Stimulated activated CD4-positive, alpha-beta T cell treated with anti-CD3 and anti-CD28 coated beads, Interleukin-4, amount 100 ng/mL, for 24 hours (primary cell): ENCODE measurements at regions not wholly inside any gene's neighbourhood (a gene's known extent, or its start where the extent isn't known, plus 50 kb on each side); places are given as distances from the start of the nearest gene placed in this dataset.
"Not testable (repeated sequence)": the region's sequence is repeated elsewhere in the genome, so short reads cannot be mapped to it uniquely, and the experiment has no call there.

Experiments
- DNase-seq: peaks from one replicate; pipeline ENCODE4 v3.0.0-alpha.2; 2020

- DNase-seq: no peak
Observed at GRCh38 chr12:127133675-127134335, 1133.2 kb upstream of the TMEM132C start.

- not testable (repeated sequence) for DNase-seq
Observed at GRCh38 chr12:127140864-127141484, 1126.0 kb upstream of the TMEM132C start.

GRCh38 chr12:127143020-127143419, 1124.0 kb upstream of the TMEM132C start:
- DNase-seq: no peak

- DNase-seq: no peak
Observed at GRCh38 chr12:127144770-127145169, 1122.2 kb upstream of the TMEM132C start.

GRCh38 chr12:127145241-127145928, 1121.6 kb upstream of the TMEM132C start:
- no peak for DNase-seq

- peak; percentile 76 for DNase-seq
Observed at GRCh38 chr12:127145929-127146789, 1120.8 kb upstream of the TMEM132C start.

- no peak for DNase-seq
Observed at GRCh38 chr12:127146991-127147718, 1119.8 kb upstream of the TMEM132C start.

GRCh38 chr12:127147724-127148123, 1119.2 kb upstream of the TMEM132C start:
- DNase-seq: no peak

GRCh38 chr12:127148318-127148717, 1118.7 kb upstream of the TMEM132C start:
- no peak for DNase-seq

GRCh38 chr12:127149226-127149964, 1117.6 kb upstream of the TMEM132C start:
- DNase-seq: no peak

- no peak for DNase-seq
Observed at GRCh38 chr12:127150028-127150427, 1116.9 kb upstream of the TMEM132C start.

GRCh38 chr12:127150479-127150878, 1116.5 kb upstream of the TMEM132C start:
- no peak for DNase-seq

GRCh38 chr12:127150956-127151355, 1116.0 kb upstream of the TMEM132C start:
- no peak for DNase-seq

GRCh38 chr12:127153996-127154395, 1113.0 kb upstream of the TMEM132C start:
- DNase-seq: no peak

GRCh38 chr12:127154830-127155229, 1112.1 kb upstream of the TMEM132C start:
- not testable (repeated sequence) for DNase-seq

- DNase-seq: not testable (repeated sequence)
Observed at GRCh38 chr12:127155935-127156619, 1110.9 kb upstream of the TMEM132C start.

GRCh38 chr12:127157501-127158366, 1109.2 kb upstream of the TMEM132C start:
- not testable (repeated sequence) for DNase-seq

- no peak for DNase-seq
Observed at GRCh38 chr12:127158385-127159061, 1108.4 kb upstream of the TMEM132C start.

- no peak for DNase-seq
Observed at GRCh38 chr12:127161466-127161865, 1105.5 kb upstream of the TMEM132C start.
